H9 (cell line): ENCODE measurements at regions not wholly inside any gene's neighbourhood (a gene's known extent, or its start where the extent isn't known, plus 50 kb on each side); places are given as distances from the start of the nearest gene placed in this dataset.
"Not testable (repeated sequence)": the region's sequence is repeated elsewhere in the genome, so short reads cannot be mapped to it uniquely, and the experiment has no call there.

ENCODE experiments used
- DNase-seq: peaks from one replicate; pipeline ENCODE4 v3.0.0-alpha.2; 2017
- H2AFZ ChIP-seq: one replicate; pipeline ENCODE4 v1.6.1; 2013; ENCODE audit warnings: mild to moderate bottlenecking, low read length, control low read depth, moderate library complexity
- H2AK5ac ChIP-seq: 2 replicates; pipeline ENCODE4 v1.6.1; 2013; ENCODE audit warnings: low read length, control low read depth, mixed read lengths; ENCODE audit not compliant: insufficient read length
- H2BK120ac ChIP-seq: one replicate; pipeline ENCODE4 v1.6.1; 2013; ENCODE audit warnings: low read depth, mild to moderate bottlenecking, low read length, control low read depth, inconsistent platforms; ENCODE audit not compliant: poor library complexity, severe bottlenecking
- H2BK12ac ChIP-seq: 2 replicates; pipeline ENCODE4 v1.6.1; 2013; ENCODE audit warnings: low read length, control low read depth, mixed read lengths, low read depth; ENCODE audit not compliant: insufficient read length
- H2BK15ac ChIP-seq: 2 replicates; pipeline ENCODE4 v1.6.1; 2013; ENCODE audit warnings: low read depth, low read length, control low read depth
- H2BK20ac ChIP-seq: one replicate; pipeline ENCODE4 v1.6.1; 2013; ENCODE audit warnings: low read depth, mild to moderate bottlenecking, low read length, control low read depth, inconsistent platforms; ENCODE audit not compliant: poor library complexity, severe bottlenecking
- H2BK5ac ChIP-seq: 2 replicates; pipeline ENCODE4 v1.6.1; 2013; ENCODE audit warnings: low read length, control low read depth, mixed read lengths; ENCODE audit not compliant: insufficient read length
- H3K14ac ChIP-seq: 2 replicates; pipeline ENCODE4 v1.6.1; 2013; ENCODE audit warnings: low read length, control low read depth; ENCODE audit not compliant: insufficient read depth
- H3K18ac ChIP-seq: 2 replicates; pipeline ENCODE4 v1.6.1; 2013; ENCODE audit warnings: low read depth, mild to moderate bottlenecking, mixed read lengths, low read length, control low read depth; ENCODE audit not compliant: insufficient read length
- H3K23ac ChIP-seq: 2 replicates; pipeline ENCODE4 v1.6.1; 2013; ENCODE audit warnings: low read length, control low read depth, mixed read lengths, low read depth; ENCODE audit not compliant: insufficient read length
- H3K23me2 ChIP-seq: 2 replicates; pipeline ENCODE4 v1.6.1; 2013; ENCODE audit warnings: low read depth, mild to moderate bottlenecking, mixed read lengths, low read length, control low read depth; ENCODE audit not compliant: insufficient read length, poor library complexity, severe bottlenecking
- H3K27ac ChIP-seq: 2 replicates; pipeline ENCODE4 v1.5.1; 2013; ENCODE audit warnings: low read length, control low read depth, mixed read lengths, low read depth; ENCODE audit not compliant: insufficient read length
- H3K27me3 ChIP-seq: 2 replicates; pipeline ENCODE4 v1.6.1; 2013; ENCODE audit warnings: low read length, control low read depth, inconsistent platforms; ENCODE audit not compliant: insufficient read depth
- H3K4ac ChIP-seq: 2 replicates; pipeline ENCODE4 v1.6.1; 2013; ENCODE audit warnings: low read depth, mild to moderate bottlenecking, control low read depth, inconsistent platforms, low read length, moderate library complexity
- H3K4me1 ChIP-seq: 2 replicates; pipeline ENCODE4 v1.6.1; 2013; ENCODE audit warnings: low read length, control low read depth, inconsistent platforms; ENCODE audit not compliant: insufficient read depth
- H3K4me2 ChIP-seq: 2 replicates; pipeline ENCODE4 v1.6.1; 2013; ENCODE audit warnings: low read length, control low read depth, mixed read lengths; ENCODE audit not compliant: insufficient read length, insufficient read depth
- H3K56ac ChIP-seq: 2 replicates; pipeline ENCODE4 v1.6.1; 2013; ENCODE audit warnings: low read depth, mild to moderate bottlenecking, mixed read lengths, low read length, control low read depth; ENCODE audit not compliant: insufficient read length
- H3K79me1 ChIP-seq: 2 replicates; pipeline ENCODE4 v1.6.1; 2013; ENCODE audit warnings: low read depth, mild to moderate bottlenecking, moderate library complexity, low read length, control low read depth, inconsistent platforms; ENCODE audit not compliant: insufficient read depth, poor library complexity, severe bottlenecking
- H3K79me2 ChIP-seq: 2 replicates; pipeline ENCODE4 v1.6.1; 2013; ENCODE audit warnings: low read length, control low read depth, inconsistent platforms; ENCODE audit not compliant: insufficient read depth
- H3K9ac ChIP-seq: 2 replicates; pipeline ENCODE4 v1.6.1; 2013; ENCODE audit warnings: low read length, control low read depth, mixed read lengths; ENCODE audit not compliant: insufficient read length; ENCODE audit errors: extremely low read depth
- H3K9me3 ChIP-seq: one replicate; pipeline ENCODE4 v1.6.1; 2013; ENCODE audit warnings: low read depth, low read length, inconsistent platforms; ENCODE audit not compliant: control insufficient read depth
- H3T11ph ChIP-seq: one replicate; pipeline ENCODE4 v1.6.1; 2013; ENCODE audit warnings: mild to moderate bottlenecking, low read length, control low read depth, inconsistent platforms
- H4K20me1 ChIP-seq: one replicate; pipeline ENCODE4 v1.6.1; 2013; ENCODE audit not compliant: control insufficient read depth, insufficient read length, insufficient read depth
- H4K5ac ChIP-seq: 2 replicates; pipeline ENCODE4 v1.6.1; 2013; ENCODE audit warnings: low read depth, mild to moderate bottlenecking, mixed read lengths, low read length, control low read depth; ENCODE audit not compliant: insufficient read length
- H4K8ac ChIP-seq: replicated peaks from 2 replicates; pipeline ENCODE4 v1.6.1; 2013; ENCODE audit warnings: low read length, control low read depth, mixed read lengths, low read depth; ENCODE audit not compliant: insufficient read length
- H4K91ac ChIP-seq: 2 replicates; pipeline ENCODE4 v1.6.1; 2013; ENCODE audit warnings: low read depth, mild to moderate bottlenecking, moderate library complexity, mixed read lengths, low read length, control low read depth; ENCODE audit not compliant: insufficient read length
- H3K27ac Mint-ChIP-seq, 3 experiments: 2 replicates in 2 of 3; 3 replicates in 1 of 3; pipeline ENCODE4 v1.8.0; 2020 to 2021; ENCODE audit warnings: mixed read lengths in 3 of 3, mild to moderate bottlenecking in 1 of 3, moderate library complexity in 1 of 3
- H3K27me3 Mint-ChIP-seq: 2 replicates; pipeline ENCODE4 v1.8.0; 2021; ENCODE audit warnings: low read depth, mild to moderate bottlenecking, moderate library complexity, mixed read lengths
- H3K36me3 Mint-ChIP-seq, 3 experiments: 2 replicates in 2 of 3; 3 replicates in 1 of 3; pipeline ENCODE4 v1.8.0; 2020 to 2021; ENCODE audit warnings: low read depth in 3 of 3, mixed read lengths in 3 of 3; ENCODE audit not compliant: insufficient read depth in 1 of 3
- H3K4me1 Mint-ChIP-seq, 2 experiments: 2 replicates each; pipeline ENCODE4 v1.8.0; 2020; ENCODE audit warnings: mixed read lengths in 2 of 2
- H3K4me3 Mint-ChIP-seq, 2 experiments: 2 replicates in 1 of 2; 3 replicates in 1 of 2; pipeline ENCODE4 v1.8.0; 2020 to 2021; ENCODE audit warnings: mild to moderate bottlenecking in 2 of 2, mixed read lengths in 2 of 2, moderate library complexity in 1 of 2
- H3K9me3 Mint-ChIP-seq, 2 experiments: 2 replicates in 1 of 2; 3 replicates in 1 of 2; pipeline ENCODE4 v1.8.0; 2020; ENCODE audit warnings: mild to moderate bottlenecking in 2 of 2, mixed read lengths in 2 of 2, moderate library complexity in 1 of 2
- WGBS: extraction: QIAGEN DNeasy Blood & Tissue Kit; methylation state at CpG from one replicate; pipeline ENCODE4 v1.1.7; 2013; ENCODE audit warnings: missing lambda C conversion rate, low lambda C conversion rate, mixed read lengths; ENCODE audit not compliant: insufficient read length; ENCODE audit errors: extremely low coverage; 5-methylcytosine and 5-hydroxymethylcytosine counted together
- TF ChIP-seq, protein P1 (sequence below): fragments of 200-600 bp; sonication (generic); conservative IDR thresholded peaks from 3 replicates; pipeline ENCODE4 v1.8.0; 2021; ENCODE audit warnings: antibody characterized with exemption, mild to moderate bottlenecking

DNA sequence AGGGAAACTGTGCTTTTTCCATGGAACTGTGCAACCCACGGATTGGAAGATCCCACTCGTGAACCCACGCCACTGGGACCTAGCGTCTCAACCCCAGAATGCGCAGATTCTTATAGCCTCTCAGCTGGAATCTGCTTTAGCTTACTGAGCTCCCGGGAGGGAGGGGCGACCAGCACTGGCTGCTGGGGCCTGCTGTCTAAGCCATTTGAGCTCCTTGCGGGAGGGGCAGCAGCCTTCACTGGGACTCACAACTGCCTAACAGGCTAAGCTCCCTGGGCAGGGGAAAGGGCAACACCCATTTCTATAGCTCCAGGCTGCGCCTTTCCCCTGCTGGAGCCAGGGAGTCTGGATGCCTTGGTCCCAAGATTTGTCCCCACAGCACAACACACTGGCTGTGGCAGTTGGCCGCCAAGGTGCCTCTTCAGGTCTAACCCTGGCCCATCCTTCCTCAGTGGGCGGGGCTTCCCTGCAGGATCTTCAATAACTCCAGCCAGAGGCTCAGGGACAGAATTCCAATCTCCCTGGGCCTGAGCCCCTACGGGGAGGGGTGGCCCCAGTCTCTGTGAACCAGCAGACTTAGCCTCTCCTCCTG is 451.7 kb upstream of the PITX2 start:
- Histone ChIP-seq H2AK5ac (no peak overlapping the region), H3K79me1 (no peaks in the 10 kb centered on the region), H3K9ac (no peak overlapping the region), H4K91ac (no peak overlapping the region), H3T11ph (no peak overlapping the region), H4K20me1 (no peaks in the 10 kb centered on the region), H2BK20ac (no peak overlapping the region), H2BK120ac (no peak overlapping the region), H2AFZ (no peak overlapping the region), H3K4me1 (no peaks in the 10 kb centered on the region), H3K27me3 (no peaks in the 10 kb centered on the region), H3K23me2 (no peaks in the 10 kb centered on the region), H3K14ac (no peak overlapping the region), H3K18ac (no peak overlapping the region), H2BK15ac (no peak overlapping the region), H2BK12ac (no peak overlapping the region), H3K4ac (no peak overlapping the region), H4K5ac (no peak overlapping the region), H3K23ac (no peak overlapping the region), H4K8ac (no peak overlapping the region), H3K79me2 (no peaks in the 10 kb centered on the region), H3K56ac (no peak overlapping the region), H3K4me2 (no peak overlapping the region), H3K9me3 (no peaks in the 10 kb centered on the region), H2BK5ac (no peak overlapping the region), H3K27ac (no peak overlapping the region)
- Mint-ChIP-seq H3K4me1 (peaks cover 5 to 6% of the 10 kb centered on the region in 2 experiments; a peak in 3 of 4 replicates), H3K27ac (no peak overlapping the region), H3K27me3 (no peaks in the 10 kb centered on the region), H3K36me3 (peaks cover 0 to 13% (median 3%) of the 10 kb centered on the region in 3 experiments; a peak in 4 of 7 replicates), H3K4me3 (no peak overlapping the region), H3K9me3 (peaks cover 9 to 14% of the 10 kb centered on the region in 2 experiments; a peak in 3 of 5 replicates)
- WGBS, result no CpG with 5 or more reads among the region's 12 CpGs
- peak; percentile 50 for DNase-seq
- TF ChIP-seq, protein P1, sequence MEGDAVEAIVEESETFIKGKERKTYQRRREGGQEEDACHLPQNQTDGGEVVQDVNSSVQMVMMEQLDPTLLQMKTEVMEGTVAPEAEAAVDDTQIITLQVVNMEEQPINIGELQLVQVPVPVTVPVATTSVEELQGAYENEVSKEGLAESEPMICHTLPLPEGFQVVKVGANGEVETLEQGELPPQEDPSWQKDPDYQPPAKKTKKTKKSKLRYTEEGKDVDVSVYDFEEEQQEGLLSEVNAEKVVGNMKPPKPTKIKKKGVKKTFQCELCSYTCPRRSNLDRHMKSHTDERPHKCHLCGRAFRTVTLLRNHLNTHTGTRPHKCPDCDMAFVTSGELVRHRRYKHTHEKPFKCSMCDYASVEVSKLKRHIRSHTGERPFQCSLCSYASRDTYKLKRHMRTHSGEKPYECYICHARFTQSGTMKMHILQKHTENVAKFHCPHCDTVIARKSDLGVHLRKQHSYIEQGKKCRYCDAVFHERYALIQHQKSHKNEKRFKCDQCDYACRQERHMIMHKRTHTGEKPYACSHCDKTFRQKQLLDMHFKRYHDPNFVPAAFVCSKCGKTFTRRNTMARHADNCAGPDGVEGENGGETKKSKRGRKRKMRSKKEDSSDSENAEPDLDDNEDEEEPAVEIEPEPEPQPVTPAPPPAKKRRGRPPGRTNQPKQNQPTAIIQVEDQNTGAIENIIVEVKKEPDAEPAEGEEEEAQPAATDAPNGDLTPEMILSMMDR, result no peak

DNA sequence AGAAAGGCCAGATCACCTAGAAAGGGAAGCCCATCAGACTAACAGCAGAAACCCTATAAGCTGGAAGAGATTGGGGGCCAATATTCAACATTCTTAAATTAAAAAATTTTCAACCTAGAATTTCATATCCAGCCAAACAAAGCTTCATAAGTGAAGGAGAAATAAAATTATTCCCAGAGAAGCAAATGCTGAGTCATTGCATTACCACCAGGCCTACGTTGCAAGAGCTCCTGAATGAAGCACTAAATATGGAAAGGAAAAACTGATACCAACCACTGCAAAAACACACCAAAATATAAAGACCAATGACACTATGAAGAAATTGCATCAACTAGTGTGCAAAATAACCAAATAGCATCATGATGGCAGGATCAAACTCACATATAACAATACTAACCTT is 453.4 kb upstream of the PITX2 start:
- H3K18ac ChIP-seq, H3K79me2 ChIP-seq, H3K4me1 Mint-ChIP-seq, H3K9ac ChIP-seq, H4K20me1 ChIP-seq, H2BK20ac ChIP-seq, H3K9me3 ChIP-seq, H3K27ac Mint-ChIP-seq, H2BK12ac ChIP-seq, H3K4me1 ChIP-seq, H4K8ac ChIP-seq, H3K27me3 ChIP-seq, H3T11ph ChIP-seq, H2AFZ ChIP-seq, H4K91ac ChIP-seq, H3K4ac ChIP-seq, H3K4me3 Mint-ChIP-seq, H2AK5ac ChIP-seq, H3K14ac ChIP-seq, H2BK5ac ChIP-seq, H3K4me2 ChIP-seq, H3K27me3 Mint-ChIP-seq, H2BK120ac ChIP-seq, H3K27ac ChIP-seq, H4K5ac ChIP-seq, H2BK15ac ChIP-seq, DNase-seq, H3K23me2 ChIP-seq, H3K23ac ChIP-seq, H3K79me1 ChIP-seq, H3K56ac ChIP-seq: not testable (repeated sequence)
- Mint-ChIP-seq H3K9me3 (peaks cover 9 to 14% of the 10 kb centered on the region in 2 experiments; a peak in 3 of 5 replicates), H3K36me3 (peaks cover 0 to 13% (median 3%) of the 10 kb centered on the region in 3 experiments; a peak in 4 of 7 replicates)
- no CpG with 5 or more reads among the region's 1 CpG for WGBS
